HG03432 (cell line): ENCODE measurements at regions not wholly inside any gene's neighbourhood (a gene's known extent, or its start where the extent isn't known, plus 50 kb on each side); places are given as distances from the start of the nearest gene placed in this dataset.

Experiments used
- ATAC-seq: cut with Tn5 transposase; IDR thresholded peaks from one replicate; pipeline ENCODE4 v1.9.1; 2021; ENCODE audit warnings: mild to moderate bottlenecking, moderate library complexity; ENCODE audit not compliant: unreplicated experiment

DNA sequence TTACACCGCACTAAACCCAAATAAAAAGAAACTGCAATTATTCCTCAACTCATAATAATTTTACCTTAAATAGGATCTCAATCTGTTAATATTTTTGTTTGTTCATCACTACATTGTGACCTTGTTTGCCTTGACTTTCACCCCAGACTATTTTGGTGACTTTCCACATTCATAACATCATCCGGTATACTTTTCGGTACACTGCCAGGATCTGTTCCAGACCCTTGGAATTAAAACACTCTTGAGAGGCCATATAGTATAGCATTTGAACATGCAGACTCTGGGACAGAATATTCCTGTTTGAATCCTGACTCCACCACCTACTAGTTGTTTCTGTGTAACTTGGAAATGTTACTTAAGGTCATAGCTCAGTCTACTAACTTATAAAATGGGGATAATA is 577.4 kb downstream of the METTL4 start:
- no peak for ATAC-seq

DNA sequence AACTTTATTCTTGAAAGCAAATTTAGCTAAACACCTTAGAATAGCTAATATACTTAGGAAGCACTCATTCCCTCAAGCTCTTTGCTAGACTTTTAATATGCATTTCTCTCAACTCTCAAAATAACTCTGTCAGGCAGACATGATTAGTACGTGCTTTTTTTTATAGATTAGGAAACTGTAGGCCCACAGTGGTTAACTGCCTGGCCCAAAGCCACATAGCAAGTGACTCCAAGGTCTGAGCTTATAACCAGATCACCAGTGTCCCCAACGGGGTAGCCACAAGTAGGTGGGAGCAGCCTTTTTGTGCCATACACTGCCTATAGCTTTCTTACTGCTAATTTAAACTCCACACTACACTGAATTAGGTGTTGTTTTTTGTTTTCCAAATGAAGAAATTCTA is 576.8 kb downstream of the METTL4 start:
- no peak for ATAC-seq

DNA sequence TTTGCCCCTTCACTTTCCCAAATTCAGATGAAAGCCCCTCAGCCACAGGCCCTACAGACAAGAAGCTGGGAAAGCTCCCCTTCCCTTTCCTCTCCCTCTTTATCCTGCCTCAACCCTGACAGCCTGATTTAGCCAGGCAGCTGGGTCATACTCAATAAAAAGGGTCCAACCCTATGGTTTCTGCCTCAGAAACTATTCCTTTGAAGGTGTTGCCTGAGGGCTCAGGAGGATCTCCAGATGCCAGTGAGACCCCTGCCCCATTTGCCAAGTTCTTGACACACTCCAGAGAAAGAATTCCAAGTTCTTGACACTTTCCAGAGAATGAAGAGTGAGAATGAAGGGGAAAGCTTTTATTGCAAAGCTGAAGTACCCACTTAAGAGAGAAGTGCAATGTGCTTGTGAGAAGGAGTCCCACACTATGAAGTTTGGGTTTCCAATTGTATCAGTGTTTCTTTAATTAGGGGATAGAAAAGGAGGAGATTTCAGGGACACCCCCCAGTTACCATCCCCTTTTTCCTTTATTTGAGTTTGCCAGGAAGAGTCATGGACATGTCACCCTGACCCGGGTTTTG is 576.2 kb downstream of the METTL4 start:
- no peak for ATAC-seq

DNA sequence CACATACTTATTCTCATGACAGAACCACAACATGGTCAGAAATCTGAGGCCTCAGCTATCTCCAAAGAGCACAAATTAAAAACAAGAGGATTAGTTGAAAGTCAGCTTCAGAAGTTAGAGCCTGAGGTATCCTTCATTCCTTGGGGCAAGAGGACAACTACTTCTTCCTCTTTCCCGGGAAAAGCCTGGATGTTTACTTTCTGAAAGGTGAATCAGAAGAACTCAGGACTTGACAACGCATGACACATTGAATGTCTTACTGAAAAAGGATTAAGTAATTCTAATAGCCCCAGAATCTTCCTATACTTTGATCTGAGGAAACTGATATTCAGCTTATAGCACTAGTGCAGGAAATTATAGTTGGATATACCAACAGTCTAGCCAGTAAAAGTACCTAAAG is 573.2 kb downstream of the METTL4 start:
- ATAC-seq = no peak

DNA sequence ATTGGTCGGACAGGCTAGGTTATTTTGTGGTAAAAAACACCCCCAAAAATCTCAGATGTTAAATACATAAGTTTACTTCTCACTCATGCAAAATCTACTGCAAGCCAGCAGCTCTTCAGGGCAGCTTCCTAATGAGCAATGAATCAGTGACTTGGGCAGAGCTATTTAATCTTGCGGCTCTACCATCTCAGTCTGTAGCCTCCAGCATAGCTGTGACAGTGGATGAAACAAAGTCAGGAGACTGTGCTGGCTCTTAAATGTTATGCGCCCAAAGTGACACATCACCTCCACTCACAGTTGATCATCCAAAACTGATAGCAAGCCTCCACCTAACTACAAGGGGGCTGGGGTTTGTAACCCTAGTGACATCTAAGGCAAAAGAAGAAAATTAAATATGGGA is 571.9 kb downstream of the METTL4 start:
- no peak for ATAC-seq

DNA sequence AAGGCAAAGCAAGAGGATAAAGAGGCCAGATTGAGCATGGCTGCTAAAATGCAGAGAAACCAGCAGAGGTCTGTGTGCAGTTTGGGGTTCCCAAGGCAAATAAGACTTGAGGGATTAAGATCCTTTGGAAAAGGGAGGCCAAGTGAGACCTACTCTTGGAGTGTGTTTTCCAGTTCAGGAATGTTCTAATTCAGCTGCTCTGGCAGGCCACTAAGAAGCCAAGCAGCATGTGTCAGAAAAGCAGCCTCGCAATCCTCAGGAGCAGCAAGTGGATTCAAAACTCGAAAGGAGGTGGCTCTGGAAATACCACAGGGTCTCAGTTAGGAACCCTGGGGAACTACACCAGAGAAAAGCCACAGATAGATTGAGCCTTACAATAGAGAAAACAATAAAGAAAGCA is 569.2 kb downstream of the METTL4 start:
- ATAC-seq = no peak

DNA sequence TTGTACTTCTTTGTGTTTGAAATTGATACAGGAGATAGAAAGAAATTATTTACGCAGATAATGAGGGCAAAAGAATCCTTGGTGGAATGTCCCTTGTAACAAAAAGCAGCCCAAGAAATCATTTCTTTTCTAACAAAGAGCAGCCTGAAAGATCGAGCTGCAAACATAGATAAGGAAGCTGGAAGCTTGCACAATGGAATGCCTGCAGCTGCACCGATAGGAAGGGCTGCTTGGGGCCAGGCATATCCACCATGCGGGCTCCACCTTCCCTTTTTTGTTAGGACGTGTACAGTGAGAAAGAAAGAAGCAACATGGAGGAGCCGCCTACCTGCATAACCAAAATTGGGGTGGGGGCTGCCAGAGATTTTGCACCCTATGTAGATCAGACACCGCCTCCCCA is 568.7 kb downstream of the METTL4 start:
- no peak for ATAC-seq

DNA sequence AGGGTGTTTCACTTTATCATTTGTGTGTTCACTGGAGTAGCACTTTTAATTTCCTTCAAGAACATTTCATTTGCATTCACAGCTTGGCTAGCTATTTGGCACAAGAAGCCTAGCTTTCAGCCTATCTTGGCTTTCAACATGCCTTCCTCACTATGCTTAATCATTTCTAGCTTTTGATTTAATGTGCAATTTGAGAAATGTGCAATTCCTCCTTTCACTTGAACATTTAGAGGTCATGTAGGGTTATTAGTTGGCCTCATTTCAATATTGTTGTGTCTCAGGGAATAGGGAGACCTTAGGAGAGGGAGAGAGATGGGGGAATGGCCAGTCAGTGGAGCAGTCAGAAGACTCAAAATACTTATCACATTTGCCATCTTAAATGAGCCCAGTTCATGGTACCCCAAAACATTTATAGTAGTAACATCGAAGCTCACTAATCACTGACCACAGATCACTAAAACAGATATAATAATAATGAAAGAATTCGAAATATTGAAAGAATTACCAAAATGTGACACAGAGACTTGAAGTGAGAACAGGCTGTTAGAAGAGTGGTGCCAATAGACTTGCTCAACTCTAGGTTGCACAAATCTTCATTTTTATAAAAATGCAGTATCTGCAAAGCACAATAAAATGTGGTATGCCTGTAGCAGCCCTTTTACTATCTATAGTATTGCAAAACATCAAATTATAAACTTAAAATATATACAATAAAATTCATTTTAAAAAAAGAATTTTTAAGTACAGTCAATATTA is 561.2 kb downstream of the METTL4 start:
- ATAC-seq = no peak

DNA sequence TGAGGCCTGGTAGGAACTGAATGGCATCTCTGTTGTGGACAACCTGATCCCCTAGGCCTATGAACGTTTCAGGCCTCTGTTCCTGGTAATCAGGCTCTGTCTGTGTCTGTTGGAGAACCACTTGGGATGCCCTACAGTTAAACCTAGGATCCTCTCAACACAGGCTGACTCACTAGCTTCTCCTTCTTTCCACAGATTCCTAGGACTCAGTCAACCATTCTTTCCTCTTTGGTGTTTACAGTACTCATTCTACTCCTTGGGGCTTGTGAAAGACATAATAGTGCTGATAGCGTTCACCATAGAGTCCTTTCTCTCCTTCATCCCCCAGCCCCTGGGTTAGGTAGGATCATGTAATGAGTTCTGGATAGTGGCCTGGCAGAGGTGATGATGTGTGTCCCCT is 544.3 kb downstream of the METTL4 start:
- no peak for ATAC-seq

DNA sequence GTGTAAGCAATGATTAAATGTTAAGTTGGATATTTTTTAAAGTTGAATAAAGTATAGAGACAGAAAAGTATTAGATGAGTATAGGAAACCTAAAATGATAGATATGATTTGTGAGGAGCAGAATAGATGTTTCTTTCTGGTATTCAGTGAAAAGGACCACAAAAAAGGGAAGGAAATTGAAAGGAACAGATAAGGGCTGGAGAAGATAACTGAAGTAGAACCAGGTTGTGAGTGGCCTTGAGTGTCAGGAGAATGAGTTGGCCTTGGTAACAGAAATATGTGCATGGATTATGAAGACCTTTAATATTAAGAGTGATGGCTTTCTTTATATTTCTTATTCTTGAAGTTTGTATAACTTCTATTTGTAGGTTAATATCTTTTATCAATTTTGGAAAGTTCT is 543.5 kb downstream of the METTL4 start:
- ATAC-seq = no peak

DNA sequence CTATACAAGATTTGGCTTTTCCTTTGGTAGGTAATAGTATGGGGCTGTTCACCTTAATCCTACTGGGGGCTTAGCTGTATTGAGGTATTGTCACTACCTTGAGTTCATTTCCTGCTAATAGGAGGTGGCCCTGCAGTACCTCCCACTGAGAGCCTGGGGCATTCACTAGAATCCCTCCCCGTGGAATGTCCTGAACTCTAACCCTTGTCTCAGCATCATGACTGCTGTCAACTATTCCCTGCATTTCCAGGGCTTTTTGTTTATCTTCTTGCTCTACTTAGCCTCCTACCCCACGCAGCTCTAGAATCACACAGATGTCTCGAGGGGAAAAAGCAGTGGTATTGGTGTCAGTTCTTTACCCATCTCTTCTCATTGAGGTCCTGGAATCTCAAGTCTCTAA is 542.3 kb downstream of the METTL4 start:
- ATAC-seq = no peak

DNA sequence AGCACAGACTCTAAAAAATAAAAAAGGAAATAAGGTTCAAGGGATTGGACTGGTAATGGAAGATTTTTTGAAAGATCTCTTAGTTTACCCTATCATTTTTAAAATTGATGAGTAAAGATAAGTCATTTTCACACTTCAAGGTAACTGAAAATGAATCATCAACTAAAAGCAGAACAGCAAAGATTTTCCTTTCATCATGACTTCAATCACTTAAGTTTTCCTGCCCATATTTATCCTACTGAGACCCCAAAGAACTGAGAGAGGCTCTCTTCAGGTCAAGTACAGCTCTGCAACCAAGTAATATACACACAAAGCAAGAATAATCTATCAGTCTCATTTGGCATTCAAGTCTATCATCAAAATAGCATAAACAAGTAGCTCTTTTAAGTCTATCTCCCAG is 540.7 kb downstream of the METTL4 start:
- no peak for ATAC-seq

DNA sequence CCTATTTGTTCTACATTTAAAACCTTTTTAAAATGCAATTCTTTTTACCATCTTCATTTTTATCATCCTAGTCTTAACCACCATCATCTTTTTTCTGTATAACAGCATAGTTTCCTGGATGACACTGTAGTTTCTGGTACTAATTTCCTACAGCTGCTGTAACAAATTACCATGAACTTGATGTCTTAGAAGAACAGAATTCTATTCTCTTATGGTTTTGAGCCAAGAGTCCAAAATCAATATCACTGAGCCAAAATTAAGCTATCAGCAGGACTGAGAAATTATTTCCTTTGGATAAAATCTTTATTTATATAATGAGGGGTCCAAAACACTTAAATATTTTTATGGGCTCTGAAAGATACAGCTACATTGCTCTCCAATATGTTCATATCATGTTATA is 539.3 kb downstream of the METTL4 start:
- ATAC-seq = no peak

DNA sequence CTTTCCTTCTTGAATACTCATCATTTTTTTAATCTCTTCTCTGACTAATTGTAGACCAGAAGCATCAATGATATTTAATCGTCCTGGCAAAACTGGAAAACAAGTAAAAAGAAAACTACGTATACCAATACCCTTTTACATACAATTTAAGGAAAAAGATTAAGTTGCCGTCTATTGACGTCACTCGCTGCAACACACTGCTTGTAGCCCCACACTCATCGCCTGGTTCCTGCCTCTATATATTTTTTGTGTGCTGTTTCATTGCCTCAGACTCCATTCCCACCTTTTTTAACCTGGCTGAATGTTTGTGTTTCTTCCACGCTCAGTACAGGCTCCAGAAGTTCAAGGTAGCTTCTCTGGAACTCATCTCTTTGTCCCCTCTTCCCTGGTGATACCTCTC is 536.2 kb downstream of the METTL4 start:
- ATAC-seq = no peak

DNA sequence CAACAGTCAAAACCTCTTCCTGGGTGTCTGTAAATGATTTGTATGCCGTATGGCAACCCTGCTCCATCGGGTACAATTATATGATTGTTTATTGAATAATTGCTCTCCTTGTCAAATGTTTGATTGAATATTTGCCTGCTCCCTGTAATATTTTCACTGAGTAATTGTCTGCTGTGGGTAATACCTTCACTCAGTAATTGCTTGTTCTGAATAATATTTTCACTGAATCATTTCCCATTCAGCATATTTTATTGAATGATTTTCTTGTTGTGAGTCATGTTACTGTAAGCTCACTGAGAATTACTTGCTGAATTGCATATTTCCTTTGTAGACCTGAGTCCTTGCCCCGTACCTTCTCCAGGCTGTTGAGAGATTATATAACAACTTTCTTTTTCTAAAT is 535.2 kb downstream of the METTL4 start:
- no peak for ATAC-seq

DNA sequence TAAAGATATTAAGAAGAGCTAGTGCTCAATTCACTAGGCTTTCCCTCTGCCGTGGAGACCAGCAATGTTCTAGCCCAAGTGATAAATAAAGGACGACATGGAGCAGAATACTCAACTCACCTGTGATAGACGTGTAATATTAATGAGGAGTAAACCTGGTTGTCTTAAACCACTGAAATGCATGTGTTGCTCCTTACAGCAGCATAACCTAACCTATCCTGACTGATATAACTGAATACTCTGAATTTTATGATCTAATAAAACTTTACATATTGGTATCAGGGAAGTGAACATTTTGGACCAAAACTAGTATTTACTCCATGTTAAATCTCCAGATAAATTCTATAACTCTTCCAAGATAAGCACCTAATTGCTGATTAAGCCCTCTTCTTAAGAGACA is 531.0 kb downstream of the METTL4 start:
- no peak for ATAC-seq

DNA sequence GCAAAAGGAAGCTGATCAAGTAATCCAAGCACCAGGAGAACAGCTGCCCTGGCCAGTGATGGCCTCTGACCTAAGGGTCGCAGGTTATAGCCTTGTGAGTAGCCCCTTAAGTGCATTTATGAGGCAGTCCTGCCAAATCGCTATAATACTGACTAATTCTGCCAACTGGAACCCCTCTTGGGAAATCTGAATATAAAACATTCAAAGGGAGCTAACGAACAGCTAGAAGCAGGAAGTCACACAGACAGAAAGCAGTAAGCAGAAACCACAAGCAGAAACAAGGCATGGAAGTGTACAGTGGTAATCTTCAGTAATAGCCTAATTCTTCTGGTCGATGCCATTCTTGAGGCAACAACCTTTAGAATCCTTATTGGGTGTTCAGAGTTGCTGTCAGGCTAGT is 521.3 kb downstream of the METTL4 start:
- no peak for ATAC-seq

DNA sequence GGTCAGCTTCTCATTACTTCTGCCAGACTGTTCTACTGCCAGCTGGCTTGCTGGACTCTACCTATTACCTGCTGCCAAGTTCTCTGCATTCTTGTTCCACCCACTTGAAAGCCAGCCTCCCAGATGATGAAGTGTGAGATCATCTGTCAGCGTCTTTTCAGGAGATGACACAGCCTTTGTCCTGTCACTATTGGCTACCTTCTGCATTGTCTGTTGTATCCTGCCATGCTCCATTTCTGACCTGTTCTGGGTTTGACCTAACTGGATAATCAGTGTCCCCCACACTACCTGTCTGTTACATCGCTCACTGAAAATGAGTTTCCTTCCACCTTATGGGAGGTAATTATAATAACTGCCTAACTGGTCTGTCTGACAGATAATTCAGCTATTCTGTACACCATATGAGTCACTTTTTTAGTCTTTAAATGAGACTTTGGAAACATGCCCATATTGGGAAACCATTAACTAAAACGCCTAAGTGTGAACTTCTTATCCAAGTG is 520.6 kb downstream of the METTL4 start:
- no peak for ATAC-seq

DNA sequence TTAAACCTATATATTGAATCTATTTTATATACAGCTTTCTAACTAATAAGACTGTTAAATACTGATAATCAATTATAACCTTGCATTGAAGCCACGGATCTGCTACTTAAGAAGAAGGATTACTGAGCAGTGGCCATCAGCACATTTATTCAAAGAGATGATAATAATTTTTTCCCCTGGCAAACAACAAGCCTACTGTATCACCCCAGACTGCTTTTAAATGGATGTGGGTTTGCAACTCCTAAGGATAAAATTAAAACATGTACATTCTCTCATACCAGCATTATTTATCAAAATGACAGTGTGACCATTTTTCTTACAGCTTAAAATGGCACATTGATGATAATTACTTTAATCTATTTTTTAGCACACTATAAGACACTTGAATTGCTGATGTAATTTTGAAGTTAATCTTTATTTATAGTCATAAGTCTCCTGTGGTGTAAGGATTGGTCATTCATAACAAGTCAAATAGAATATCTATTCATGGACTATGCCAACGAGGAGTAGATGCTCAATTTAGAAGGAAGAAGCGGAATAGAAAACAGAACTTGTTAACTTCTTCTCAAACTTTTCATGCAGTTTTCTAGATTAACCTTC is 517.7 kb downstream of the METTL4 start:
- no peak for ATAC-seq

DNA sequence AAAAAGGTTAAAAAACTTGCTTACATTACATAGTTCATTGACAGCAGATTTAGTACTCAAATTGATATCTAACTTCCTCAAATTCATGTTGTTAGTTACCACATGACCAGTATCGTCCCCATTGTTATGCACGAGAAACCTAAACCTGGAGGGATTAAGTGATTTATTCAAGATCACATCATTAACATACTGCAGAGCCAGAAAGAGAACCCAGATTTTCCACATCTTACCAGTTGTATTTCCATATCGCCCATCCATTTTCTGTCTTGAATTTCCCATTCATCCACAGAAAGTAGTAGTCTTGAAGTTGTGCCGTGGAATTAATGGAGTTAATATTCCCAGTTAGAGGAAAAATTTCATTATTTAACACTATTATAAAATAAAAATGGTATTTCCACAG is 512.0 kb downstream of the METTL4 start:
- ATAC-seq = no peak

DNA sequence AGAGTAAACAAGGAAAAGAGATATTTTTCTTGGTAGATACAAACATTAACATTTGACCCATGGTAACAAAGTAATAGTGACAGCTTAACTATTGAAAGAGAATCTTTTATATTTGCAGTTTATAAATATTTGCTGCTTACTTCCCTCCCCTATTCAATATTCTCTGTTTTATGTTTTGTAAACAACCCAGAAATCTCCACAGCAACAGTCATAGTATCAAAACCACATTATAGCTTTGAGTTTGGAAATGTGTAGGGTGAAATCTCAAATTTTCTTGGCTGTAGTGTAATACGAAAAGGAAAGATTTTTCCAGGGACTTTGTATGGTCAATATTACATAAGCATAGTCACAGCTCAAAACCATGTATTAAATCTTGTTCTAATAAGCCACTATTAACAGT is 511.2 kb downstream of the METTL4 start:
- ATAC-seq = no peak

DNA sequence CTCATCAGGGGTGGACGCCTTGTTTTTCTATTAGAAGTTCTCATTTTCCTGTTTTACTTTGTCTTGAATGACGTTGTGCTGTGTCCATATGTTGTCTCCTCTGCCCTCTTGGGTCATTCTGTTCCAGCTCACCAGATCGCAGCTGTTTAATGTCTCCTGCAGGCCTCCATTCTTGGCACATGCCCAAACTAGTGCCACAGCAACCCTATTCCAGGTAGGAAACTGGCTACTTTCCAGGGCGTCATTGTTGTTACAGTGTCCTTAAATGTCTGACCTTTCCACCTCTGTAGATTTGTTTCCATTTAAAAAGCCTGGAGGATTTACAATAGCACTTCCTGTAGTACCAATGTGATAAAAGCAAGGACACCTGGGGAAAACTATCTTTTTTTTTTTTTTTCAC is 500.7 kb downstream of the METTL4 start:
- no peak for ATAC-seq
